DND-41 (cell line): ENCODE measurements at regions not wholly inside any gene's neighbourhood (a gene's known extent, or its start where the extent isn't known, plus 50 kb on each side); places are given as distances from the start of the nearest gene placed in this dataset.

Experiments
- CTCF ChIP-seq: IDR thresholded peaks from 2 replicates; pipeline ENCODE4 v1.5.1; 2012; ENCODE audit warnings: borderline replicate concordance, low read length, moderate library complexity, mild to moderate bottlenecking; ENCODE audit not compliant: poor library complexity, severe bottlenecking; ENCODE audit errors: extremely low read depth
- EZH2 ChIP-seq: IDR thresholded peaks from 3 replicates; pipeline ENCODE4 v1.6.1; 2012; ENCODE audit warnings: borderline replicate concordance, low read depth, mild to moderate bottlenecking, moderate library complexity, low read length, inconsistent platforms; ENCODE audit not compliant: severe bottlenecking

DNA sequence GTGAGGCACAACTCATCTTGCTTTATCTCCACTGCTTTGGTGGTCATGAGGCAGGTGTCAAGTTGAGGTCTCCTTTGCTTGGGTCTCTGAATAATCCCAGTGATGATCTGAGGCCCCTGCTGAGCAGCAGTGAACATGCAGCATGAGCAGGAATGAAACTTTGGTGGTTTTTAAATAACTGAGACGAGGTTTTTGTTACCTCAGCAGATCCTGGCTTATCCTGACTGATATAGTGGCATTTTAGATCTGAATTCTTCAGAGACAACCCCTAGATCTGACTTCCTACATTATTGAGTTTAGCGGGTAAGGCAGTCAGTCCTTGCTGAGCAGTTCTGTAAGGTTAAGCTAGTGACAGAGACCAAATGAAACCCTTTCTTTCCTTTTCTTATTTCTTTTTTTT lies 230.4 kb downstream of the ARRDC4 start:
- TF ChIP-seq CTCF: no peak
- TF ChIP-seq EZH2: no peak
